ENCODE measurements at regions not wholly inside any gene's neighbourhood (a gene's known extent, or its start where the extent isn't known, plus 50 kb on each side); places are given as distances from the start of the nearest gene placed in this dataset.

- TF ChIP-seq POLR2AphosphoS5 (IDR thresholded peaks at IDR 0.05; ENCODE audit: low read depth, low read length) (no peak), POLR2A (IDR thresholded peaks at IDR 0.05; ENCODE audit: low read depth, low read length) (no peak), TAF1 (IDR thresholded peaks at IDR 0.05; ENCODE audit: low read depth, low read length) (no peak)
Measured at GRCh38 chr10:94282369-94282768, 80.4 kb downstream of the NOC3L start.

Data from GM12891 (cell line).